ENCODE measurements at regions not wholly inside any gene's neighbourhood (a gene's known extent, or its start where the extent isn't known, plus 50 kb on each side); places are given as distances from the start of the nearest gene placed in this dataset.

DNA sequence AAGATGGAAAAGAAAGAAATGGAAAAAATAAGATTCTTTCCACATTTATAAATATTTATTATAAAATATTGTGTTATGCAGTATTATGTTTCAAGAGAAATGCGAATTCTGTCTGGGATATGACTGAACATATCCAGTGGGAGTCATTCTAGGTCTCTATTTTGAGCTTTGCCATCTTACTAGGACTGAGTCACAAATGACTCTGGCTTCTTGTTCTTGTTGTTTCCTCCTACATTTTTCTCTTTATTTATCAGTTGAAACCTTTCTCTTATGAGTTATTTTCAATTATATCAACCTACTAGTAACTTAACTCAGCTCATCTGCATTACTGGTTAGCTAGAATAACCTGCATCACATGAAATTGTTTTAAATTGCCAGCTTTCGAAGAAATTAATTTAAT lies 1247.3 kb downstream of the SLITRK1 start:
- TF ChIP-seq, protein P1, sequence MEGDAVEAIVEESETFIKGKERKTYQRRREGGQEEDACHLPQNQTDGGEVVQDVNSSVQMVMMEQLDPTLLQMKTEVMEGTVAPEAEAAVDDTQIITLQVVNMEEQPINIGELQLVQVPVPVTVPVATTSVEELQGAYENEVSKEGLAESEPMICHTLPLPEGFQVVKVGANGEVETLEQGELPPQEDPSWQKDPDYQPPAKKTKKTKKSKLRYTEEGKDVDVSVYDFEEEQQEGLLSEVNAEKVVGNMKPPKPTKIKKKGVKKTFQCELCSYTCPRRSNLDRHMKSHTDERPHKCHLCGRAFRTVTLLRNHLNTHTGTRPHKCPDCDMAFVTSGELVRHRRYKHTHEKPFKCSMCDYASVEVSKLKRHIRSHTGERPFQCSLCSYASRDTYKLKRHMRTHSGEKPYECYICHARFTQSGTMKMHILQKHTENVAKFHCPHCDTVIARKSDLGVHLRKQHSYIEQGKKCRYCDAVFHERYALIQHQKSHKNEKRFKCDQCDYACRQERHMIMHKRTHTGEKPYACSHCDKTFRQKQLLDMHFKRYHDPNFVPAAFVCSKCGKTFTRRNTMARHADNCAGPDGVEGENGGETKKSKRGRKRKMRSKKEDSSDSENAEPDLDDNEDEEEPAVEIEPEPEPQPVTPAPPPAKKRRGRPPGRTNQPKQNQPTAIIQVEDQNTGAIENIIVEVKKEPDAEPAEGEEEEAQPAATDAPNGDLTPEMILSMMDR (IDR thresholded peaks at IDR 0.05; ENCODE audit: insufficient read depth, low read length) = no peak
- no peak for TF ChIP-seq POLR2AphosphoS5 (IDR thresholded peaks at IDR 0.05; ENCODE audit: low read depth)
- TF ChIP-seq, protein P2, sequence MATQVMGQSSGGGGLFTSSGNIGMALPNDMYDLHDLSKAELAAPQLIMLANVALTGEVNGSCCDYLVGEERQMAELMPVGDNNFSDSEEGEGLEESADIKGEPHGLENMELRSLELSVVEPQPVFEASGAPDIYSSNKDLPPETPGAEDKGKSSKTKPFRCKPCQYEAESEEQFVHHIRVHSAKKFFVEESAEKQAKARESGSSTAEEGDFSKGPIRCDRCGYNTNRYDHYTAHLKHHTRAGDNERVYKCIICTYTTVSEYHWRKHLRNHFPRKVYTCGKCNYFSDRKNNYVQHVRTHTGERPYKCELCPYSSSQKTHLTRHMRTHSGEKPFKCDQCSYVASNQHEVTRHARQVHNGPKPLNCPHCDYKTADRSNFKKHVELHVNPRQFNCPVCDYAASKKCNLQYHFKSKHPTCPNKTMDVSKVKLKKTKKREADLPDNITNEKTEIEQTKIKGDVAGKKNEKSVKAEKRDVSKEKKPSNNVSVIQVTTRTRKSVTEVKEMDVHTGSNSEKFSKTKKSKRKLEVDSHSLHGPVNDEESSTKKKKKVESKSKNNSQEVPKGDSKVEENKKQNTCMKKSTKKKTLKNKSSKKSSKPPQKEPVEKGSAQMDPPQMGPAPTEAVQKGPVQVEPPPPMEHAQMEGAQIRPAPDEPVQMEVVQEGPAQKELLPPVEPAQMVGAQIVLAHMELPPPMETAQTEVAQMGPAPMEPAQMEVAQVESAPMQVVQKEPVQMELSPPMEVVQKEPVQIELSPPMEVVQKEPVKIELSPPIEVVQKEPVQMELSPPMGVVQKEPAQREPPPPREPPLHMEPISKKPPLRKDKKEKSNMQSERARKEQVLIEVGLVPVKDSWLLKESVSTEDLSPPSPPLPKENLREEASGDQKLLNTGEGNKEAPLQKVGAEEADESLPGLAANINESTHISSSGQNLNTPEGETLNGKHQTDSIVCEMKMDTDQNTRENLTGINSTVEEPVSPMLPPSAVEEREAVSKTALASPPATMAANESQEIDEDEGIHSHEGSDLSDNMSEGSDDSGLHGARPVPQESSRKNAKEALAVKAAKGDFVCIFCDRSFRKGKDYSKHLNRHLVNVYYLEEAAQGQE (IDR thresholded peaks at IDR 0.05; ENCODE audit: insufficient replicate concordance, low read depth) = no peak
- no peak for TF ChIP-seq SPI1 (IDR thresholded peaks at IDR 0.05; ENCODE audit: borderline replicate concordance, low read depth)
- TF ChIP-seq GABPA (IDR thresholded peaks at IDR 0.05; ENCODE audit: low read depth) = no peak

Data from HL-60 (cell line).